ENCODE measurements at regions not wholly inside any gene's neighbourhood (a gene's known extent, or its start where the extent isn't known, plus 50 kb on each side); places are given as distances from the start of the nearest gene placed in this dataset.

GRCh38 chr1:60292140-60292539 is 218.6 kb upstream of the C1orf87 start:
- TF ChIP-seq POLR2A (IDR thresholded peaks at IDR 0.05), result no peak
- TF ChIP-seq CTCF (IDR thresholded peaks at IDR 0.05), result no peak
